NCI-H1436 (cell line): ENCODE measurements at regions not wholly inside any gene's neighbourhood (a gene's known extent, or its start where the extent isn't known, plus 50 kb on each side); places are given as distances from the start of the nearest gene placed in this dataset.

Experiments
- DNase-seq: peaks from one replicate; lab custom pipeline; 2025; lab: John Stamatoyannopoulos, UW

GRCh38 chr10:98332623-98333269 is 64.8 kb upstream of the LOXL4 start:
- DNase-seq, result no peak

GRCh38 chr10:98331885-98332284 is 63.9 kb upstream of the LOXL4 start:
- peak; percentile 53 for DNase-seq

GRCh38 chr10:98330987-98331386 is 63.0 kb upstream of the LOXL4 start:
- DNase-seq, result no peak

- no peak for DNase-seq
Measured at GRCh38 chr10:98328640-98329039, 60.6 kb upstream of the LOXL4 start.

GRCh38 chr10:98328163-98328562 is 60.2 kb upstream of the LOXL4 start:
- no peak for DNase-seq

- peak; percentile 45 for DNase-seq
Measured at GRCh38 chr10:98326621-98327027, 58.6 kb upstream of the LOXL4 start.

- DNase-seq, result peak; percentile 88
Measured at GRCh38 chr10:98323221-98324164, 55.5 kb upstream of the LOXL4 start.

GRCh38 chr10:98321186-98321780 is 53.3 kb upstream of the LOXL4 start:
- DNase-seq, result peak; percentile 55

GRCh38 chr10:98320486-98321185 is 52.6 kb upstream of the LOXL4 start:
- DNase-seq, result no peak

GRCh38 chr10:98318861-98319260 is 50.9 kb upstream of the LOXL4 start:
- no peak for DNase-seq
